ENCODE measurements at regions not wholly inside any gene's neighbourhood (a gene's known extent, or its start where the extent isn't known, plus 50 kb on each side); places are given as distances from the start of the nearest gene placed in this dataset.

DNA sequence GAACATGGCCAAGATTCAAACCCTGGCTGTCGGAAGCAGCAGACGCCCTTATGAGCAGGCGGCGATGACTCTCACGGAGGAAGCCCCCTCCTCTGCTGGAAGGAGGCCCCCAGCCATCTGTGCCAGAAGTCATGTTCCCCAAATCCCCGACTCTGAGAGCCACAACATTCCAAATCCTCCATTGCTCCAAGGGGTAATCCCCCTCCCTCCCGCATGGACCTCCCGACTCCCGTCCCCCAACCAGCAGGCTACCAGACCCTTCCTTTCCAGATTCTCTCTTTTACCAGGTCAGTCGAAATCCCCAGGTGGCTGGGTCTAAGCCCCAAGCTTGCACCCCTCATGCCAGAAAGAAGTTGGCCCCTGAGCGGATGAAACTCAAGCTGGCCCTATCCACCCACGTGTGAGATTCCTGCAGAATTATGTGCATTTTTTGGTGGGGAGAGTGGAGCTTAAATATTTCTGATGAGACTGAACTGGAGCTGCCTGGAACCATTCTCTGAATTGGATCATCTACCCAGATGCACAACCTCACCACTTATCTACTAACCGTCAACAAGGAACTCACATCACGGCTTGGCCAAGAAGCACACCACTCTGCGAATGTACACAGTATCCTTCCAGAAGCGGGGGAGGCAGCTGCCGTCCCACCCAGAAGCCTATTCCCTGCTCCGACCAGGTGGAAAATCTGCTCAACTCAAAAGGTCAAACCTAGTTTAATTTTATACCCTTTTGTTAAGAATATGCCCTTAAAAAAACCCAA is 283.5 kb downstream of the C16orf95 start:
- H3K27me3 ChIP-seq: no peaks in the 10 kb centered on the region
- peaks cover 0 to 6% (median 0%) of the 10 kb centered on the region in 12 donors for H3K9me3 ChIP-seq
- peaks cover 0 to 27% (median 14%) of the 10 kb centered on the region in 12 donors for H3K4me1 ChIP-seq
- WGBS, 4 donors: 61 to 68% (median 63%) methylated on average over 18 of the region's 18 CpGs
- no peak overlapping the region for H3K4me3 ChIP-seq
- ATAC-seq: peak; percentile 71 to 90 (median 79)
- H3K27ac ChIP-seq: peak overlapping the region in 8 of 12 donors; percentile 20 to 67 (median 60)
- intact Hi-C loops (cut with DNase I): loop anchor here in 1 of 10 donors (5.0 kb wide), 2 partner anchors 46 to 166 kb away; no protein-coding TSS in a partner anchor
- DNase-seq: peak in 4 of 5 donors; percentile 46 to 68 (median 63)
- no peak for TF ChIP-seq CTCF (IDR thresholded peaks at IDR 0.05)
- no peak for TF ChIP-seq POLR2A (IDR thresholded peaks at IDR 0.05)
- no peaks in the 10 kb centered on the region for H3K36me3 ChIP-seq

- 49 to 65% (median 57%) methylated on average over 4 of the region's 4 CpGs for WGBS, 4 donors
- Histone ChIP-seq H3K27ac (peak overlapping the region in 5 of 12 donors; percentile 27 to 64 (median 40)), H3K9me3 (peaks cover 0 to 6% (median 0%) of the 10 kb centered on the region in 12 donors), H3K4me1 (peaks cover 0 to 27% (median 14%) of the 10 kb centered on the region in 12 donors), H3K4me3 (no peak overlapping the region), H3K36me3 (no peaks in the 10 kb centered on the region), H3K27me3 (no peaks in the 10 kb centered on the region)
- DNase-seq (no peak), ATAC-seq (peak in 1 of 4 donors; percentile 25)
- TF ChIP-seq POLR2A (IDR thresholded peaks at IDR 0.05) (no peak), CTCF (IDR thresholded peaks at IDR 0.05) (no peak)
- intact Hi-C loops (cut with DNase I): loop anchor here in 1 of 10 donors (5.0 kb wide), 2 partner anchors 47 to 167 kb away; no protein-coding TSS in a partner anchor
Observed at GRCh38 chr16:87034317-87034716, 282.9 kb downstream of the C16orf95 start.

DNA sequence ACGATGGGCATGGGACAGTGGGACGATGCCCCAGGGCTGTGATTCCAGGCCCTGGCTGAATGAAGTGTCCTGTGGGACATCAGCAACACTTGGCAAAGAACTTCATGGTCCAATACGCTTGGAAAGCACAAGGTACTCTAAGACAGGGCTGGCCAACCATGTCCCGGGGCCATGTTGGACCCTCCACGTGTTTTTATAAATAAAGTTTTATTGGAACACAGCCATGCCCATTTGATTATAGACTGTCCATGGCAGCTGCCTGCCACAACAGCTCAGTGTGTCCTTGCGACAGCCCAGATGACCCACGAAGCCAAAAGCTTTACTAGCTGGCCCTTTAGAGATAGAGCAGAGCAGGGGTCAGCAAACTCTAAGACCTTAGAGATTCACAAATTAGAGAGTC is 282.1 kb downstream of the C16orf95 start:
- no peak overlapping the region for H3K4me3 ChIP-seq

More for the DNA sequence above, 282.1 kb downstream of the C16orf95 start:
- TF ChIP-seq CTCF (IDR thresholded peaks at IDR 0.05) (no peak), POLR2A (IDR thresholded peaks at IDR 0.05) (no peak)
- peaks cover 0 to 6% (median 0%) of the 10 kb centered on the region in 12 donors for H3K9me3 ChIP-seq
- 81 to 95% (median 93%) methylated on average over 6 to 7 of the region's 7 CpGs for WGBS, 4 donors
- no peak overlapping the region for H3K27ac ChIP-seq
- H3K4me1 ChIP-seq: peaks cover 0 to 27% (median 14%) of the 10 kb centered on the region in 12 donors
- ATAC-seq (no peak), DNase-seq (peak in 1 of 5 donors; percentile 6)
- H3K27me3 ChIP-seq: no peaks in the 10 kb centered on the region
- H3K36me3 ChIP-seq: no peaks in the 10 kb centered on the region
- intact Hi-C loops (cut with DNase I): no loop called here

Data from heart left ventricle (tissue), 16 donors.